Renal pelvis (tissue), 1 donor: ENCODE measurements at regions not wholly inside any gene's neighbourhood (a gene's known extent, or its start where the extent isn't known, plus 50 kb on each side); places are given as distances from the start of the nearest gene placed in this dataset.
"Not testable (repeated sequence)": the region's sequence is repeated elsewhere in the genome, so short reads cannot be mapped to it uniquely, and the experiment has no call there.

Source experiments
- DNase-seq: peaks from one replicate; pipeline ENCODE4 v3.0.0-alpha.2; 2013

DNA sequence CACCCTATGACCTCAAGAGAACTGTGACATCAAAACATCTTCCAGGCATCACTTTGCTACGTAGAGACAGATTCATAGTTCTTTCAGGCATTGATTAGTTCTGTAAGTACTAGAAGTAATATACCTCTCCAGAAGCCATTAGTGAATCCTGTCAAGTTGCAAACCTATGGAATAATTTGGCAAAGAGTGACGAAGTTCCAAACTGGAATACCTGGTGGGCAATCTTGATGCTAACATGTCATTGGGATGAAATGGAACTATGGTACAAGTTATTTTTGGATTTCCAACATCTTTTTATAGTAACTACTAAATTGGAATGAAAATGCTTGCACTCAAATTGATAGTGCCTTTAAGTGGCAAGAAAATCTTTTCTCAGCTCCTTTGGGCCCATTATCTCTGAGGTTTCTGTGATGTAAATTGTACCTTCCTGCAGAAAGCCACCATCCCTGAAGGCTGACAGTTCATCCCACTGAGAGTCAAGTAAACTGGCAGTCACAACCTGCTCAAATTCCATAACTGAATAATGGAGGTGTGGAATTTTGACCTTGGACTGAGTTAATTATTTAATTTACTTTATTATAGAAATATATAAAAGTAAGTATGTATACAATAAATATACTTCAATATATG, 435.5 kb downstream of the DTWD2 start:
- no peak for DNase-seq

DNA sequence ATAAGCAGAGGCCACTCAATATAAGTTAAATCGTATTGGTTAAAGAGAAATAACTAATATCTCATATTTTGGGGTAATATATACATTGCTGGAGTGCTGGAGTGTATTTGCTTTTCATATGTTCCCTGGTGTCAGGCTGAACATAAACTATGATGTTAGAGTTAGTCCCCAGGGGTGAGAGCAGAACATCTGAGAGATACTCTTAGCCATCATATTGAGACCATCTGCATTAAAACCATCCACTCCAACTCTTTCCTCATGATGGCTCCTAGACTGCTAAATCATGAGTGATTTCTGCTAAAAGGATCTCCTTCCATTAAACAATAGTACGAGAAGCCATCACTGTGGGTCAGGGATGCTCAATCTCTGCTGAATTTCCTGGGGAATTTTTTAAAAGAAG, 436.2 kb downstream of the DTWD2 start:
- DNase-seq: no peak

- DNase-seq: no peak
These were observed 436.6 kb downstream of the DTWD2 start for GRCh38 chr5:118551716-118552115.

DNA sequence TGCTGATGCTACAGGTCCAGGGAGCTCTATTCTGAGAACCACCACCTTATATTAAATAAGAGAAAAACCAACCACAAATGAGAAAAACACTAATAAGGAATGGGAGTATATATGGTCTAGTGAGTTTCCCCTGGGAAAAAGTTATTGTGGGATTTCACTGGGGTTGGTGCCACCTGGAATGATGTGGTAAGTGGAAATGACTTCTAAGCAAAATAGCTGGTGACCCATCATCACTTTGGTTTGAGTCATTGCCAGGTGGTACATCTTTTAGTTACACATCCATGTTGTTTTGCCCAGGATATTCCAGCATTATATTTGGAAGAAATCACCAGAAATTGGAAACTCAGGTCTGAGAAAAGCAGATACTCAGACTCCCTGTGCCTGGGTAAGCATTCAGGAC, 437.3 kb downstream of the DTWD2 start:
- DNase-seq: no peak

DNA sequence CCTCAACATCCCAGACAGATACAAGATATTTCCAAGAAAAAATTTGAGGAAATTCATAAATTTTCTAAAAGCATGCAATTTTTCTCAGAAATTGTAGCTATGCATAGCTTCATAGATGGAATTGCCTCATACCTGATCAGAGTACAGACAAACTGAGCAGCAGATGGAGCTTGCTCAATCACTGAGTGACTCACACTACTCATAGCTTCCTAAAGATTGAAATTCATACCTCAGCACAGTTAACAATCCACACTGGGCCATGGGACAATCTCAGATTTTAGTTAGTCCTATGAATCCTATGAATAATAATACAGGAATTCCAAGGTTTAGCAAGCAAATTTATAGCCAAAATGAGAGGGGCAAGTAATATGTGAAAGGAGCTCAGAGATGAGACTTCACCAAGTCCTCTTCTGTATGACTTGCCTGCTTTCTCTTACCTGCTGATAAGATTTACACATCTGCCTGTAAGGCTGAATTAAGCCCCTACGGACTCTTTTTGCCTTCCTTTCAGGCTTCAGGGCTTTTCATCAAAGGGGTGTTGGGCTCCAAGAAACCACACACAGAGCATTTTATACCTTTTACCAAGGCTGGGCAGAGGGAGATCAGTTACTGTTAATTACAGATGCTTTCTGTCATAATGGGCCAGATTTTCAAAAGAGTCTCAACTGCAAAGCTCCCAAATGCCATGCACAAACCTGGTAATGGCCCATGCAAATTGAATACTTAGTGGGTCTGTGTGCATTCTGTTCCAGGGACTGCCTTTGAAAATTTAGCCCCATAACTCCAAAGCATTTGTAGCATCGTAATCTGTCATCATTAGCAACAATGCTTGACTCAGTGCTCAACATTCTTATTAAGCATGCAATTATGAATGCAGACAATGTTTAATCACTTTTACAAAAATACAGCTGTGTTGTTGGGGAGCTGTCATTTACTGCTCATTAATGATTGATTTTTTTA, 439.3 kb downstream of the DTWD2 start:
- no peak for DNase-seq

DNA sequence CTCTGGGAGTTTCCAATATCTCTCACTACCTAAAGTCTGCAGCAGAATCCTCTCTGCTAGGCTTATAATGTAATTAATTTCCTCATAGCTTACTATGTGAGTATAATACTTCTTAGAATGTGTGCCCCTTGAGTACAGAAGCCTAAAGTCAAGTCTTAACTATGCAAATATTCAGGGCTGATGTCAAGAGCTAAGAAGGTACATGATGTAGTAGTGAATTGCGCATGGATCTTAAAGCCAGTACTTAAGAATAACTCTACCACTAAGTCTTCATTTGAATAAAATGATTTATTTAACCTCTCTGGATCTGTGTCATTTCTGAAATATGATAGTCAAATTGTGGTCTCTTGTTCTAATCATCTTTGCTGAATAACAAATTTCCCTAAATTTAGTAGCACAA, 442.9 kb downstream of the DTWD2 start:
- DNase-seq: no peak

DNA sequence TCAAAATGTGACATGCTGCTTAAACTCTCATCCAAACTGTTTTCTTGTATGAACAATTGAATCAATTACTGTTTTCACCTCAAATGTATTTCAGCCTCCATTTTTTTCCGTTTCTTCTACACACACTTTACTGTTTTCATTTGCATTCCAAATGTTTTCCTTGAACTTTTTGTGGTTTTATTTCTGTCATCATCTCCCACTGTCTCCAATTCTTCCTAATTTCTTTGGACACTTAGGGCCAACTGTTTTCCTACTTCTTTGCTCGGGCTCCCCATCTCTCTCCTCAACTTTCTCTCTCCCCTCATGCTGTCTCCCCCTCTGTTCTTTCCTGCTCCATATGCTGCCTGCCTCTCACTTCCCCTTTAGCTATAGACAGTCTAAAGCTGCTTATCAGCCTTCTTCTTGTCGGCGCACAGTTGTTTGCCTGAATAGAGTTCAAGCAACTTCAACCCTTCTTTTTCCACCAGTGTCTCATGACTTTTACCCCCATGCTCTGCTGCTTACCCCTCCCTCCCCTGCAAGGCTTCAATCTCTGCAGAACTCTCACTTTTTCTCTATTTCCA, 443.4 kb downstream of the DTWD2 start:
- no peak for DNase-seq

DNA sequence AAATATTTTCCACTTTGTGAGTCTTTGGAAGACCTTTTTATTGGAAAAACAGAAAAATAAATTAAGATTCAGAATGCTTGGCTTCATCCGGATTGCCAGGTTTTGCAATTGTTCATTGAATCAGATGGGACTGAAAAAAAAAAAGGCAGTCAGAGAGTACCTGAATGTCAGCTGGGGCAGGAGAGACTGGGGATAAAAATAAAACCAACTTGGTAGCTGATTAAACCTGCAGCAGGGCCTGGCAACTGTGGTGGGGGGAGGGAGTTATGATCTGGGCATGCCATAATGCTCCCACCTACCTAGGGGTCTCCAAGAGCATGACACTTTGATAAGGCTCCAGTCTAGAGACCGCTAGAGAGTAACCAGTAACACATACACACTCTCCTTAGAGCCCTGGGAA, 454.4 kb downstream of the DTWD2 start:
- no peak for DNase-seq

GRCh38 chr5:118533156-118533555, 455.2 kb downstream of the DTWD2 start:
- no peak for DNase-seq

GRCh38 chr5:118531276-118531675, 457.1 kb downstream of the DTWD2 start:
- DNase-seq: no peak

GRCh38 chr5:118529361-118530144, 458.8 kb downstream of the DTWD2 start:
- DNase-seq: no peak

- no peak for DNase-seq
These were observed 465.7 kb downstream of the DTWD2 start for GRCh38 chr5:118522626-118523025.

DNA sequence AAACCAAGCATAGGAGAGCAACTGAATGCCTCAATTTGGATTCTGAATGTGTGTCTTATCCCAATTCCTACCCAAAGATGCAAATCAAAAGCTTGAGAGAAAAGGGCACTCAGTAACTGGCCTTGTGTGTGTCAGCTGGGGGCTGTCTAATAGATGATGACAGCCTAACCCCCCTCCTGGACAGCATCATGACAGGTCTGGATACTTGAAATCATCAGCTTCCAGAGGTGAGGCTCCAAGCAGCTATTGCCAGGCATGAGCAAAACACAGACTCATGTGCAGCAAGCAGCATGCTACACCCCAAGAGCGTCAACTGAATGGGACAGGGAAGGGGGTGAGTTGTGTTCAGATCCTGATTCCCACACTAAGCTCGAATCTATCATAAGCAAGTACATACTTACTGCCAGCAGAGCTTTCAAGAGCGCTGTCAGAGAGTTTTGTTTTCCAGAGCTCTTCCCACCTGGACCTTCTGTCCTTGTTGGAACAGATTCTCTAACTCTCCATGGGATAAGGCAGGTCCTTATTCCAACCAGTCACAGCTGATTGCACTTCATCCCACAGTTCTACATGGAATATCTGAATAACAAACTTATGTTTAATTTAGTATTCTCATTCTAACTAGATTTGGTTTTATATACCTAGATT, 467.5 kb downstream of the DTWD2 start:
- no peak for DNase-seq

DNA sequence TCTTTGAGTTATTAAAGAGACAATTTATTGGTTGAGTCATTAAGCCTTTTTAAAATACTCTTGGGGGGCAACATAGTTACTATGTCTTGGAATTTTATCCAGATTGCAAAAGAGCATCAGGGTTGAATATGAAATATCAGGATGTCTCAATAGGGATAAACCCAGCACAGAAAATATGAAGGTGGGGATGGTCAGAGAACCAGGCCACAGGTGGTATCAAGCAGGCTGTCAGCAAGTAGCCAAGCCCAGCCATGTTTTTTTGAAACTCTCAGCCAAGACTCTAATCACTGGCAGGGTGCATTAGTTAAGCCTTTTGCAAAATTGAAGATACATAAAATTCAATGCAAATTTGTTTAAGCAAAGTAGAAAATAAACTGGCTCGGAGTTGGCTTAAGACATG, 468.9 kb downstream of the DTWD2 start:
- DNase-seq: no peak

DNA sequence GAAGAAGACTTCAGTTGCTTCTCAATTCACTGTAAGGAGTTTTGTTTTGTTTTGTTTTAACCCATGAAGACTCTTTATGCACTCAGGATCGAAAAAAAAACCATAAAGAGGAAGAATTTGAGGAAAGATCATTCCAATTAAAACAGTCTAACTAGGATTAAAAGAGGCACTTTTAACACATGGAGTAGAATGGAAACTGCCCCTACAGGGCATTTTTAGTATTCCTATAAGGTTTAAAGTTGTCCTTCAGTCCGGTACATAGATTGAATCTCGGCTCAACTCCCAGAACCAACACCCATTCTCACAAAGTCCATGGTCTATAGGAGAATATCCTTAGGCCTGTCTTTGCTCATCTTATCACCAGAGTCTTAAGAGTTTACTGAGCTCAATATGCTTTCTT, 469.6 kb downstream of the DTWD2 start:
- no peak for DNase-seq

DNA sequence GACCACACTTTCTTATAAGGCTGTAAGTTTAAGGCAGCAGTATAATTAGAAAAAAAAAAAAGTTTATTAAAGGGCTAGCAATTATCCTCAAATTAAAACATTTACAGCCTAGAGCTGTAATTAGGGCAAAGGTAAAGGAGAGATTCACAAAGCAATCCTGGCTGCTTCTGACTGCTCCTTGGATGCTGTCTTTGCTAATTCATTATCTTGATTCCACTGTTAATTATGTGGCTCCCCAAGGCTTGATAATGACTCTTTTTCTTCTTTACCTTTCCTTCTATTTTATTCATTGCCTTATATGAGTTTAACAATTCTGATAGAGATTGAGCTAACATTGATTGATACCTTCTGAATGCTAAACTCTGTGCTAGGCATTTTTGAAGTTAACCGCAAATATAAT, 476.5 kb downstream of the DTWD2 start:
- no peak for DNase-seq

DNA sequence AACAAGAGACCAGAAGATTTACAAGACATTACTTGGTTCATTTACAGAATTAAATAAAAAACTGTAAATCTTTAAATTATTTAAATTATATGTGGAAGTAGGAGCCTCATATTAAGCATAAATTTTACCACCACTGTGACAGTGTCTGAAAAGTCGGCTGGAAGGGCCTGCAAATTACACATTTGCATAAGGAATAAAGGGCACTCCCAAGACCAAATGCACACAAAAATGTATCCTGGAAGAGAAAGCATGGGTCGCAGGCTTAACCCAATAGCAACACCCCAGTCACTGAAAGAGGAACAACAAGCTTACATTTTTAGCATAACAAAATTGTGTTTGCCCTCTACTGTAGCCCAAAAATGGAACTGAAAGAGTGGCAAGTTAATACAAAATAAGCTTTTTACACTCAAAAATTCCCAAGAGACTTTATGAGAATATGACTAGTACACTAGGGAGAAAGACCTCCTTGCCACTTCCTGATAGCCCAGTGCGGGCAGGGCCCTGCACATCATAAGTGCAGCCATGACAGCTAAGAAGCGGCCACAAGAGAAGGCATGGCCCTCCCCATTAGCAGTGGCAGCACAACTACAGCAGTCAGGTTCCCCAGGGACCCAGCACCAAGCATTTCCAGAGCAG, 482.0 kb downstream of the DTWD2 start:
- no peak for DNase-seq

GRCh38 chr5:118502232-118502631, 486.1 kb downstream of the DTWD2 start:
- not testable (repeated sequence) for DNase-seq

DNA sequence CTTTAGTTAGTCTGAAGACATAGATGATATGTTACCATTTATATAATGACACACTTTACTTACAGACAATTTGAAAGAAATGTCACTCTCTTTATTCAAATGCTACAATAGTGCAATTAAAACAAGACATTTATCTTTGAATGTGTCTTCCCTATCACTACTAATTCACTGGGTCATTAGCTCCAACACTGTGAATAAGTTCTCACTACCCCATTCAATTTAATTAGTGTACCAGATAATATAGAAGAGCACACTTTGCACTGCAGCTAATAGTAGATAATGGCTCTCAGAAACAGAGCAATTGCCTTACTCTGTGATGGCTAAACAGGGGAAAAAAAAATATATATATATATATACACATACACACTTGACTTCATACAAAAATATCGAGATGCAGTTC, 497.0 kb downstream of the DTWD2 start:
- no peak for DNase-seq

DNA sequence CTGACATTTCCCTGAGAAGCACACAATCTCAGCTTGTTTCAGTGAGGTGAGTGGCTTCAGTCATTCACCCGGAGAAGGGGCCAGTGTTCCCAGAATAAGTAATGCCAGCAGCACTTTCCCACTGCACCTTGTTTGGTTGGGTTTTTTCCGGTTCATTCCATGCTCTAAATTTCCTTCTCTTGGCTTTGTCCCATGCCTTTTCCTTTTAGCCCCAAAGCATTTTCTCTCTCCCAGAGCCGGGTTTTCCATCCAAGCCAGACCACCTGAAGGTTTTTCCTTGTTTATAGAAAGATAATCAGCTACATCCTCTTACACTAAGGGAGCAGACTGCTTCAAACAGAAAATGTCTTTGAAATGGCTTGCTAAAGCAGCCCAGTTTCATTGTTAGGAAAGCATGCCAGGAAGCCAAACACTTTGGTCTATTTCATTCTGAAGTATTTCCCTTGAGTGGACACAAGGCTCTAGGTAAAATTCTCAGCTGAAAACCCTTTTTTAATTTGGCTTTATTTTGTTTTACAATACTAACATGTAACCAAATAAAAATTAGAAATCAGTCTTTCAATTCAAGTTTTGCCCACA, 501.6 kb downstream of the DTWD2 start:
- no peak for DNase-seq

- no peak for DNase-seq
These were observed 509.1 kb downstream of the DTWD2 start for GRCh38 chr5:118479285-118479684.
